ENCODE measurements at regions not wholly inside any gene's neighbourhood (a gene's known extent, or its start where the extent isn't known, plus 50 kb on each side); places are given as distances from the start of the nearest gene placed in this dataset.

DNA sequence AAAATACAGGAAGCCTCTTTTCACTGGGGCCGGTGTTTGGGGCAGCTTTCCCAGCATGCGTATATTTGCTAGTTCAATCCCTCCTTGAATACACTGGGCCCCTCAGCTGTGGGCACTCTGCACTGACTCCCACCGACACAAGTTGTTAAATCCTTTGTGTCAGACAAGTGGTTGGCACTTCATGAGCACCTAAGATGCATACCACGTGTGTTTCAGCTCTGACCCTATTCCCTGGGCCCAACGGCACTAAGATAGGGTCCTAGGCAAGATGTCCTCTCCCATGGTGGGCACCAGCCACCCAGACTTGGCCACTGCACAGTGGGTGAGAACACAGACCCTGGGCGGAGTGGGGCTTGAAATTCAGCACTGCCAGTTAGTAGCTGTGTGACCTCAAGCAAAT, 173.8 kb downstream of the BCL11B start:
- DNase-seq, result no peak

DNA sequence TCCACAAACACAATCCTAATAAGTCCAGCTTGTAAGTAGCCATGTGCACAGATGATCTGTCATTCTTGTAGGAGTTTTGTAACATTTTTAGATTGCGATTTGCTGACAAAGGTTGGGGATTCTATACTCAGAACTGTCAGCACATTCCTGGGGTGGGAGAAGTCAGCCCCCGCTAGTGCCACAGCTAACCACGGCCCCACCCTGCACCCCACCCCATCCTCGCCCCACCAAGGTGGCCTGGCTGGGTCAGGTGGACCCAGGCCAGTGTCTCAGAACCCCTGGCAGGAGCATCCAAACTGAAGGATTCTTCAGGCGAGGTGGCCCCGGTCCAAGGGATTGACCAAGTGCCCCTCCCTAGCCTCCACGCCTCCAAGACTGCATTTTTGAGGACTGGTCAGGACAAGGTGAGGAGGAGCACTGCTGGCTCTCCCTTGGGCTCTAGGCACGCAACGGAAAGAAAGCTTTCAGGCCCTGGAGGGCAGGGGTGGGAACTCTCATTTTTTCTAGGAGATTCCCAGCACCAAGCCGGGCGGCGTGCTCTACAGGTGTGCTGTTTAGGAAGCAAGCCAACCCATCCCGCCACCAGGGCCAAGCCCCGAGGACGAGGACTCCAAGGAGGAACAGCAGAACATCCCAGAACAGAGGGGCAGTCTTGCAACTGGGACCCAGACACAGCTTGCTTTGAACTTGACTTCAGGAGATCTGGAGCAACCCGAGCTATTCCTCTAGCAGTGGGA, 172.8 kb downstream of the BCL11B start:
- DNase-seq, result no peak
- TF ChIP-seq POLR2A (IDR thresholded peaks at IDR 0.05; ENCODE audit: low read length), result no peak

More for the DNA sequence above, 173.8 kb downstream of the BCL11B start:
- TF ChIP-seq GATA1 (IDR thresholded peaks at IDR 0.05; ENCODE audit: low read depth, low read length) (no peak), POLR2A (IDR thresholded peaks at IDR 0.05; ENCODE audit: low read length) (no peak)

DNA sequence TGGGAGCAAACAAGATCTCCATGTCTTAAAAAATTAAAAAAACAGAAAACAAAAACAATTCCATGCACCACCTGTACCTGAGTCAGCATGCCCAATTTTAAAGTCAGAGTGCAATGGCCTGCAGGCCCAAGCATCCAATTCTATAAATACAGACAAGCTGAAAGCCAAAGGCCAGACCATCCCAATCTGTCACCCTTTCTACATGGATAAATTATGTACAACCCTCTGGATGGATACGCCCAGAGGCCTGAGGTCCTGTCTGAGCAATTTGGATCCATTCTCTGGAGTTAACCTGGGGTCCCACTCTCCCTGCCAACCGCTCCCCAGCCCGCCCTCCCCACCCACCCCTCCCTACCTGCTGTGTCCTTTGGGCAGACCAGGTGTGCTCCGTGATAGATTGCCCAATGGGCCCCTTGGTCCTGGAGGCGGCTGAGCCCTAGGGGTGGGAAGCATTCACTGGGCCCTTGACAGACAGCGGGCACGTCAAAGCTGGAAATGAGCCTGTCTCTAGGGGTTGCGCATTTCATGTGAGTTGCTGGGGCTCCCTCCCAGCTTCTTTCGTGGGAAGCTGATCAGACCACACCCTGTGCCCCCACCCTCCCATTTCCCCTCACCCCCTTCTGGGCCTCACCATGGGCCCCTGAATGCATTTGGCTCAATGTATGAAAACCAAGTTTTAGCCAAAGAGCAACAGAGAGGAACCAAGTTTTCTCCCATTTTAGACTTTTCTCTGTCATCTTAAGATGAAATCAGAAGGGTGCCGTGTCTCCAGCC, 171.3 kb downstream of the BCL11B start:
- TF ChIP-seq GATA1 (IDR thresholded peaks at IDR 0.05; ENCODE audit: low read depth, low read length) (no peak), POLR2A (IDR thresholded peaks at IDR 0.05; ENCODE audit: low read length) (no peak)

DNA sequence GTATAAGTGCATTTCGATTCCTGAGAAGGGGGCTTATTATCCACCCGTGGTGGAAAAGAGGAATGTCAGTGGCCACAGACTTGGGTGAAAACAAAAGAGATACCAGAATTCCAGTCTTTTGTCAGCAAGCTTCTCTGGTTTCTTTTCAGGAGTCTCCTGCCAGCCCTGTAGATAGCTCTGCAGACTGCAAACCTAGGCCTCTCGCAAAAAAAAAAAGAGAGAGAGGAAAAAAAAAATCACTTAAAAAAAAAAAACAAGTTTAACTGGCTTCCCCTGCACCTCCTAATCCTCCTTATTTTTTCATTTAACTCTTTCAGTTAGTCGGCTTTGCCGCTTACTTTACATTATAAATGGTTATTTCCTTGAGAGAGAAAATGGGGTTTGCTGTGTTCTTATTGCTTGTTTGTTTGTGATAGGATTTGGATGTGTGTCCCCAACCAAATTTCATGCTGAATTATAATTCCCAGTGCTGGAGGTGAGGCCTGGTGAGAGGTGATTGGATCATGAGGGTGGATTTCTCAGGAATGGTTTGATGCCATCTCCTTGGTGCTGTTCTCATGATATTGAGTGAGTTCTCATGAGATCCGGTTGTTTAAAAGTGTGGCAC, 170.0 kb downstream of the BCL11B start:
- no peak for DNase-seq
- no peak for TF ChIP-seq GATA1 (IDR thresholded peaks at IDR 0.05; ENCODE audit: low read depth, low read length)
- TF ChIP-seq POLR2A (IDR thresholded peaks at IDR 0.05; ENCODE audit: low read length), result no peak

More for the DNA sequence above, 171.3 kb downstream of the BCL11B start:
- no peak for DNase-seq

DNA sequence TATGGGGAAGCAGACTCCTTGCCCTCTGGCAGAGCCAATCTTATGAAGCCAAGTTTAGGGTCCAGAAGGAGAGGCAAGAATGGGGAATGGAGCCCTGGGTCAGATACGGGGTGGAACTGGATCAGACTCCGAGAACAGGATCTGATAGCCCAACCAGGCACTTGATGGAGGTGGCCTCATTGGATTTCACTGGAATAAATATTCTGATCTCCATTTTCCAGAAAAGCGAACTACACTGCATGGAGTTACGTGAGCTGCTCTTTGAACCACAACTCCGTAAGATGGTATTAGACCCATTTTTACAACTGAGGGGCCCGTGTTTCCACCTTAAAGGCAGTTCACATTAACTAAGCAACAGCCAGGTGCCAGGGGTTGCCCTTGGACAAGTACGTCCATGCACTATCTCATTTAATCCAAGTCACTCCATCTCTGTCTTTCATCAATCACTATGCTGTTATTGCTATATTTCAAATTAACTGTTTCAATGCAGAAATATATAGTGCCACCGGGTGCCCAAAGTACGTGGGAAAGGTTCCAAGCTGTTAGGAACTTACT, 155.2 kb downstream of the BCL11B start:
- TF ChIP-seq GATA1 (IDR thresholded peaks at IDR 0.05; ENCODE audit: low read depth, low read length), result no peak
- TF ChIP-seq POLR2A (IDR thresholded peaks at IDR 0.05; ENCODE audit: low read length), result no peak
- no peak for DNase-seq

DNA sequence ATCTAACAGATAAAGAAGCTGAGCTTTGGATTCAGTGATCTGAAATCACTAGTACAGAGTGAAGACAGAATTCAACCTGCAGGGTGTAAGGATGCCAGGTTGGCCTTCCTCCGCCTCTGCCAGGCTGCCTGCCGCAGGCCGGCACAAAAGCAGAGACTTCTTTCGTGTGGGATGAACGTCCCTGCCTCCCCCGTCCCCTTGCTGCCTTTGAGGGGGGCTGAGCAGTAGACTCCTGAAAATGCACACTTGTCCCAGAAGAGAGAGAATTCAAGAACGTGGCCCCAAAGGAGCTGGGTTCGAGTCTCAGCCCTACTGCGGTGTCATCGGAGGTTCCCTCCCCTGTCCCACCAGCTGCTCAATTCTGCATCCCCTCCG, 154.3 kb downstream of the BCL11B start:
- no peak for TF ChIP-seq POLR2A (IDR thresholded peaks at IDR 0.05; ENCODE audit: low read length)
- TF ChIP-seq GATA1 (IDR thresholded peaks at IDR 0.05; ENCODE audit: low read depth, low read length), result no peak
- no peak for DNase-seq

DNA sequence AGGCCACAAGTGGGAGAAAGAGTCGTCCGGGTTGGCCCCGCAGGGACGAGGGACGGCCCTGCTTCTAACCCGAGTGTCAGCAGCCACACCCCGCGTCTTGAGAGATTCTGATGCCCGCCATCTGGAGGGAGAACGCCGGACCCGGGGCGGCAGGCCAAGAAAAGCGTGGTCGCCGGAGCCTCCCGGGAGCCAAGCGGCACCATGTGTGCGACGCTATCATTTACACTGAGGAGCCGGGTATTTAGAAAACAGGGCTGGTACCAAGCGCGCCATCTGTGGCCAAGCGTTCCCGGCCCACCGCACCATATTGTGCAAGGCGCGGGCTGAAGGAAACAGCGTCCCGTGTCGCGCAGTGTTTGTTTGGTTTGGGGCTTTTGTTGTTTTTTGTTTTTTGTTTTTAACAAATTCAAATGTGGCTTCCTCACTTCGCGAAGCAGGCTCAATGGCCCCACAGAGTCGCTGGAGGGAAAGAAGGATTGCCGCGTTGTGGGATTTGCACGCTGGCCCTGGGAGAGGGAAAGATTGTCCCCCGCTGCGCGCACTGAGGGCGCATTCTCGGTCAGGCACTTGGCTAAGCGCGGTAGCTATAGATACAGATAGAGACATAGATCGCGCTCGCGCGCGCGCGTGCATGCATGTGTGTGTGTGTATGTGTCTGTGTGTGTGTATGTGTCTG, 153.8 kb downstream of the BCL11B start:
- TF ChIP-seq POLR2A (IDR thresholded peaks at IDR 0.05; ENCODE audit: low read length) (no peak), GATA1 (IDR thresholded peaks at IDR 0.05; ENCODE audit: low read depth, low read length) (no peak)
- DNase-seq, result no peak

DNA sequence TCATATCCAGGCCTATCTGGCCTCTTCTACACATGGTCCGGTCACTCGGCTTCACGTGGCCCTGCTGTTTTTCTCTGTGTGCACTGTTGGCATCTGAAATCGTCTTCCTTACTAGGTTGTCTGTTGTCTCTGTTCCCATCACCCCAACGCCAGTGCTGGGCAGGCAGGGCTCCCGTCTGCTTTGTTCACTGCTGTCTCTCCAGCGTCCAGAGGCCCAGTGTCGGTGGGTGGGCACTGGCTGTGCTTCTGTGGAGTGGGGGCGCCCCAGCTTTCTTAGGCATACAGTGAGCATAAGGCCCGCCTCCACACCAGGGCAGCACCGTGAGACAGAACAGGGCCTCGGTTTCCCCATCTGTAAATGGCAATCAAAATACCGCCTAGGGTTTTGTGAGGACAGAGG, 153.1 kb downstream of the BCL11B start:
- no peak for DNase-seq
- TF ChIP-seq POLR2A (IDR thresholded peaks at IDR 0.05; ENCODE audit: low read length), result no peak

Measured in erythroblast (primary cell).